ENCODE measurements at regions not wholly inside any gene's neighbourhood (a gene's known extent, or its start where the extent isn't known, plus 50 kb on each side); places are given as distances from the start of the nearest gene placed in this dataset.

DNA sequence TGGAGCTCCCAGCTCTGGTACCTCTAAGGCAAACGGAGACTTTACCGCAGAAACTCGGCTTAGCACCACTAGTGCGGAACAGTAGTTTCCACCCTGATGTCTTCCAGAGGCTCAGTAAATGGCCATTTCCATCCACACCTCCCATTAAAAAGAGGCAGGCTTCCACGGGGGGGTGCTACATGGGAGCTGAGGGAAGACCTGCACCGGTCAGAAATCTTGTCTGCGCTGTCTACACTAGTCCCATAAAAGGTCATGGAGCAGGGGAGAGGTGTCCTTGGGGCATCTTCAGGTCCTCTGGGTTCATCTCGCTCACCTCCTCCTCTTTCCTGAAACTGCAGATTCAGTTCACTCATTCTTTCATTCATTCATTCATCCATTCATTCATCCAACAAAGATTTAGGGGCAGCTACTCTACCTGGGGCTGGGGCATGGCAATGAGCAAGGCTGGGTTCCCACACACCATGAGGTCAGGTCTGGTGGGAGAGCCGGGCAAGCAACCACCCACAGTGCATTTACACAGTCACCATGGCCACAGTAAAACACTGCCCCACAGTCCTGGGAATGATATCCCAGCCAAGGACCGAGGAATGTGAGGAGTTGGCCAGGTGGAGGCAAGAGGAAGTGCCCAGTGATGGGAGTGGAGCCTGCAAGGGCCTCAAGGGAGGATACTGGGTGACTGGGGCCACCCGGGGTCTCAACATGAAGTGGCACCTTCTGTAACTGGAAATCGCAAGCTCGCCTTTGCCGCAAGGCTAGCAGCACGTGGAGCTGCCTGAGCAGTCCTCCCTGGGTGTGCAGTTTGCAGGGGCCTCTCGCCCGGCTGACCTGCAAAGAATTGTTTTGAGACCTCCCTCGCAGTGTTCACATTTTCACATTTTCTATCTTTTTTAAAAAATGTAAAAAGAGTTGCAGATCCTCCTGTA, 180.2 kb upstream of the RAB6C start:
- Histone ChIP-seq H2AFZ (ENCODE audit: low read length) (no peak overlapping the region), H3K36me3 (ENCODE audit: control insufficient read depth, insufficient read depth, low read length) (no peaks in the 10 kb centered on the region), H4K20me1 (ENCODE audit: control insufficient read depth, extremely low read depth, insufficient read depth, low read length) (no peaks in the 10 kb centered on the region), H3K27ac (ENCODE audit: insufficient read depth, low read length) (no peak overlapping the region), H3K9ac (ENCODE audit: insufficient read depth, low read length) (no peak overlapping the region), H3K79me2 (ENCODE audit: control insufficient read depth, insufficient read depth, low read length) (no peaks in the 10 kb centered on the region), H3K4me1 (ENCODE audit: control insufficient read depth, extremely low read depth, insufficient read depth, low read length) (no peaks in the 10 kb centered on the region), H3K4me2 (ENCODE audit: extremely low read depth, insufficient read depth, low read length) (no peak overlapping the region), H3K9me3 (ENCODE audit: control insufficient read depth, insufficient read depth, low read depth, low read length) (no peaks in the 10 kb centered on the region), H3K27me3 (ENCODE audit: control insufficient read depth, insufficient read depth, low read length) (no peaks in the 10 kb centered on the region), H3K4me3 (replicated peaks in 1 of 4; ENCODE audit: control extremely low read depth in 1 of 4, insufficient read depth in 1 of 4, low read depth in 3 of 4, low read length in 4 of 4) (no peak overlapping the region)
- no peak for DNase-seq (ENCODE audit: low read depth in 2 of 2)
- no peak for TF ChIP-seq EZH2 (IDR thresholded peaks at IDR 0.05; ENCODE audit: low read length, missing control alignments)
- no peak for TF ChIP-seq CTCF (conservative IDR thresholded peaks at IDR 0.05 in 1 of 2, IDR thresholded peaks at IDR 0.05 in 1 of 2; ENCODE audit: low read depth in 1 of 2, low read length in 2 of 2)

- Histone ChIP-seq H3K27ac (ENCODE audit: insufficient read depth, low read length) (no peak overlapping the region), H3K27me3 (ENCODE audit: control insufficient read depth, insufficient read depth, low read length) (no peaks in the 10 kb centered on the region), H3K9ac (ENCODE audit: insufficient read depth, low read length) (no peak overlapping the region), H4K20me1 (ENCODE audit: control insufficient read depth, extremely low read depth, insufficient read depth, low read length) (no peaks in the 10 kb centered on the region), H3K4me1 (ENCODE audit: control insufficient read depth, extremely low read depth, insufficient read depth, low read length) (no peaks in the 10 kb centered on the region), H2AFZ (ENCODE audit: low read length) (no peak overlapping the region), H3K4me3 (replicated peaks in 1 of 4; ENCODE audit: control extremely low read depth in 1 of 4, insufficient read depth in 1 of 4, low read depth in 3 of 4, low read length in 4 of 4) (no peak overlapping the region), H3K9me3 (ENCODE audit: control insufficient read depth, insufficient read depth, low read depth, low read length) (no peaks in the 10 kb centered on the region), H3K4me2 (ENCODE audit: extremely low read depth, insufficient read depth, low read length) (no peak overlapping the region), H3K79me2 (ENCODE audit: control insufficient read depth, insufficient read depth, low read length) (no peaks in the 10 kb centered on the region), H3K36me3 (ENCODE audit: control insufficient read depth, insufficient read depth, low read length) (no peaks in the 10 kb centered on the region)
- TF ChIP-seq CTCF (conservative IDR thresholded peaks at IDR 0.05 in 1 of 2, IDR thresholded peaks at IDR 0.05 in 1 of 2; ENCODE audit: low read depth in 1 of 2, low read length in 2 of 2) = no peak
- TF ChIP-seq EZH2 (IDR thresholded peaks at IDR 0.05; ENCODE audit: low read length, missing control alignments) = no peak
- no peak for DNase-seq (ENCODE audit: low read depth in 2 of 2)
These were observed 179.2 kb upstream of the RAB6C start for GRCh38 chr2:129800285-129800684.

- no peak overlapping the region for H3K4me2 ChIP-seq (ENCODE audit: extremely low read depth, insufficient read depth, low read length)
- no peak overlapping the region for H2AFZ ChIP-seq (ENCODE audit: low read length)
- TF ChIP-seq CTCF (conservative IDR thresholded peaks at IDR 0.05 in 1 of 2, IDR thresholded peaks at IDR 0.05 in 1 of 2; ENCODE audit: low read depth in 1 of 2, low read length in 2 of 2) (no peak), EZH2 (IDR thresholded peaks at IDR 0.05; ENCODE audit: low read length, missing control alignments) (no peak)
- no peak overlapping the region for H3K27ac ChIP-seq (ENCODE audit: insufficient read depth, low read length)
- H3K36me3 ChIP-seq (ENCODE audit: control insufficient read depth, insufficient read depth, low read length) = no peaks in the 10 kb centered on the region
- DNase-seq (ENCODE audit: low read depth in 2 of 2) = no peak
- H3K9me3 ChIP-seq (ENCODE audit: control insufficient read depth, insufficient read depth, low read depth, low read length) = no peaks in the 10 kb centered on the region
- no peaks in the 10 kb centered on the region for H3K27me3 ChIP-seq (ENCODE audit: control insufficient read depth, insufficient read depth, low read length)
- no peaks in the 10 kb centered on the region for H3K4me1 ChIP-seq (ENCODE audit: control insufficient read depth, extremely low read depth, insufficient read depth, low read length)
- H4K20me1 ChIP-seq (ENCODE audit: control insufficient read depth, extremely low read depth, insufficient read depth, low read length) = no peaks in the 10 kb centered on the region
- no peak overlapping the region for H3K9ac ChIP-seq (ENCODE audit: insufficient read depth, low read length)
- no peak overlapping the region for H3K4me3 ChIP-seq (replicated peaks in 1 of 4; ENCODE audit: control extremely low read depth in 1 of 4, insufficient read depth in 1 of 4, low read depth in 3 of 4, low read length in 4 of 4)
- H3K79me2 ChIP-seq (ENCODE audit: control insufficient read depth, insufficient read depth, low read length) = no peaks in the 10 kb centered on the region
These were observed 178.8 kb upstream of the RAB6C start for GRCh38 chr2:129800686-129801085.
